Endothelial cell of umbilical vein (primary cell): ENCODE measurements at regions not wholly inside any gene's neighbourhood (a gene's known extent, or its start where the extent isn't known, plus 50 kb on each side); places are given as distances from the start of the nearest gene placed in this dataset.

Experiments used
- BruUV-seq: library from RNA; stranded (reverse); fragments of 400-500 nt; replicated peaks from 2 replicates; lab custom pipeline; 2021; lab: Mats Ljungman, UMichigan
- CTCF ChIA-PET: fragments of 300-600, 350-600 bp; sonication (Branson Sonifier 250); formaldehyde crosslinking; loops from one replicate; lab custom pipeline; 2021; ENCODE audit warnings: antibody characterized with exemption, inconsistent platforms; lab: Charles Lee
- POLR2A ChIA-PET: fragments of 300-600, 350-600 bp; sonication (Branson Sonifier 250); formaldehyde crosslinking; loops from one replicate; lab custom pipeline; 2021; ENCODE audit warnings: antibody characterized with exemption, inconsistent platforms; lab: Charles Lee
- DNase-seq: peaks from one replicate; pipeline ENCODE4 v3.0.0-alpha.2; 2011; ENCODE audit warnings: low read depth, low spot score
- FAIRE-seq: peaks from 2 replicates; lab custom pipeline; 2011; peaks lifted over from hg19 to GRCh38; lab: Jason Lieb, UNC
- H2AFZ ChIP-seq: 2 replicates; pipeline ENCODE4 v1.6.0; 2012; ENCODE audit warnings: low read depth, low read length, control low read depth, inconsistent platforms
- H3K27ac ChIP-seq: 2 replicates; pipeline ENCODE4 v1.5.1; 2011; ENCODE audit warnings: low read depth, mild to moderate bottlenecking, control low read depth, low read length, moderate library complexity; ENCODE audit not compliant: insufficient read depth
- H3K27me3 ChIP-seq, 2 experiments: 2 replicates each; pipeline versions ENCODE4 v1.6.0 to v1.6.1; 2011; ENCODE audit warnings: low read length in 2 of 2, mixed read lengths in 1 of 2; ENCODE audit not compliant: control insufficient read depth in 2 of 2, insufficient read depth in 2 of 2
- H3K36me3 ChIP-seq, 2 experiments: 2 replicates in 1 of 2; 3 replicates in 1 of 2; pipeline ENCODE4 v1.5.1; 2011; ENCODE audit warnings: low read length in 2 of 2, mild to moderate bottlenecking in 1 of 2, moderate library complexity in 1 of 2; ENCODE audit not compliant: control insufficient read depth in 2 of 2, insufficient read depth in 2 of 2; ENCODE audit errors: extremely low read depth in 1 of 2
- H3K4me1 ChIP-seq: 3 replicates; pipeline ENCODE4 v1.5.1; 2011; ENCODE audit warnings: mild to moderate bottlenecking, low read length; ENCODE audit not compliant: control insufficient read depth, insufficient read depth; ENCODE audit errors: extremely low read depth
- H3K4me2 ChIP-seq: 2 replicates; pipeline ENCODE4 v1.6.1; 2011; ENCODE audit warnings: low read length, control low read depth, mixed read lengths; ENCODE audit not compliant: insufficient read depth
- H3K4me3 ChIP-seq, 3 experiments: fragments of 200-600 bp in 1 of 3; sonication (generic), shearing (Covaris generic) in 1 of 3; replicated peaks in 1 of 3; 2 replicates each; pipeline ENCODE4 v1.5.1; 2011 to 2016; ENCODE audit warnings: control low read depth in 3 of 3, low read length in 3 of 3, mild to moderate bottlenecking in 2 of 3, inconsistent platforms in 1 of 3, low read depth in 1 of 3, moderate library complexity in 1 of 3; ENCODE audit not compliant: insufficient read depth in 1 of 3
- H3K79me2 ChIP-seq: 2 replicates; pipeline ENCODE4 v1.6.0; 2012; ENCODE audit warnings: low read length, inconsistent platforms; ENCODE audit not compliant: control insufficient read depth, insufficient read depth
- H3K9ac ChIP-seq: replicated peaks from 2 replicates; pipeline ENCODE3; 2011; ENCODE audit warnings: low read length, control low read depth; ENCODE audit not compliant: insufficient read depth; ENCODE audit errors: extremely low read depth
- H3K9me1 ChIP-seq: replicated peaks from 3 replicates; pipeline ENCODE4 v1.6.0; 2011; ENCODE audit warnings: mild to moderate bottlenecking, low read length; ENCODE audit not compliant: control insufficient read depth, insufficient read depth; ENCODE audit errors: extremely low read depth
- H3K9me3 ChIP-seq: replicated peaks from 2 replicates; pipeline ENCODE4 v1.5.1; 2012; ENCODE audit warnings: low read length, inconsistent platforms; ENCODE audit not compliant: control insufficient read depth, insufficient read depth
- H4K20me1 ChIP-seq: replicated peaks from 2 replicates; pipeline ENCODE3; 2011; ENCODE audit warnings: mild to moderate bottlenecking, low read length; ENCODE audit not compliant: control insufficient read depth, insufficient read depth; ENCODE audit errors: extremely low read depth
- CTCF ChIP-seq, 2 donors: IDR thresholded peaks; 1 replicate in 1 of 2; 2 replicates in 1 of 2; pipeline ENCODE4 v1.5.1; 2011; ENCODE audit warnings: low read length in 2 of 2, mild to moderate bottlenecking in 2 of 2, moderate library complexity in 2 of 2, control low read depth in 1 of 2, inconsistent platforms in 1 of 2, low read depth in 1 of 2; ENCODE audit not compliant: insufficient read depth in 1 of 2; ENCODE audit errors: extremely low read depth in 1 of 2
- EZH2 ChIP-seq: IDR thresholded peaks from 2 replicates; pipeline ENCODE4 v1.6.1; 2012; ENCODE audit warnings: borderline replicate concordance, low read depth, mild to moderate bottlenecking, moderate library complexity, low read length, inconsistent platforms; ENCODE audit not compliant: severe bottlenecking
- FOS ChIP-seq: IDR thresholded peaks from 2 replicates; pipeline ENCODE4 v1.6.1; 2011; ENCODE audit warnings: mild to moderate bottlenecking, low read length, moderate library complexity, borderline replicate concordance; ENCODE audit not compliant: insufficient read depth
- GATA2 ChIP-seq: IDR thresholded peaks from 2 replicates; pipeline ENCODE4 v1.7.0; 2011; ENCODE audit warnings: low read depth, mild to moderate bottlenecking, moderate library complexity, mixed read lengths, low read length; ENCODE audit not compliant: insufficient read length, insufficient read depth
- JUN ChIP-seq: IDR thresholded peaks from 2 replicates; pipeline ENCODE4 v1.6.1; 2011; ENCODE audit warnings: borderline replicate concordance, low read depth; ENCODE audit not compliant: insufficient read length, insufficient read depth
- MAX ChIP-seq: IDR thresholded peaks from 2 replicates; pipeline ENCODE4 v1.6.1; 2011; ENCODE audit not compliant: insufficient read depth, insufficient read length
- MYC ChIP-seq: IDR thresholded peaks from one replicate; pipeline ENCODE4 v1.6.1; 2011; ENCODE audit warnings: mild to moderate bottlenecking, low read depth, low read length
- POLR2A ChIP-seq: IDR thresholded peaks from 2 replicates; pipeline ENCODE4 v1.6.1; 2012; ENCODE audit warnings: low read depth, mild to moderate bottlenecking, control low read depth, low read length
- POLR2AphosphoS5 ChIP-seq: IDR thresholded peaks from 2 replicates; pipeline ENCODE4 v1.6.1; 2012; ENCODE audit warnings: low read depth, mild to moderate bottlenecking, control low read depth, low read length, moderate library complexity; ENCODE audit not compliant: insufficient read depth
- dilution Hi-C: fragments of 300-500 bp; cut with MboI; formaldehyde crosslinking; loops from one replicate; pipeline ENCODE4 v1.15.0; 2019; ENCODE audit warnings: low sequenced_read_pairs; ENCODE audit not compliant: extremely low pct_ligation_motif_present
- intact Hi-C: fragments of 100-400 bp; cut with micrococcal nuclease; formaldehyde crosslinking; loops from one replicate; pipeline ENCODE4 v1.10.0; 2022

- no peak for DNase-seq
- peaks cover 0 to 8% of the 10 kb centered on the region in 2 experiments for H3K27me3 ChIP-seq
- BruUV-seq = no TSS peak
- CTCF ChIA-PET = no interaction called here
- TF ChIP-seq GATA2 = no peak
- TF ChIP-seq FOS = no peak
- TF ChIP-seq POLR2AphosphoS5 = no peak
- no peak for TF ChIP-seq JUN
- TF ChIP-seq EZH2 = no peak
- no peak for TF ChIP-seq POLR2A
- TF ChIP-seq MYC = no peak
- TF ChIP-seq MAX = no peak
- TF ChIP-seq CTCF (IDR thresholded peaks at IDR 0.05; ENCODE audit: extremely low read depth in 1 of 2, insufficient read depth in 1 of 2, low read depth in 1 of 2, low read length in 2 of 2) = no peak
- H3K4me1 ChIP-seq = no peaks in the 10 kb centered on the region
- no peaks in the 10 kb centered on the region for H3K36me3 ChIP-seq
- POLR2A ChIA-PET = no interaction called here
- no peaks in the 10 kb centered on the region for H3K9me3 ChIP-seq
- H3K9ac ChIP-seq = no peak overlapping the region
- no peaks in the 10 kb centered on the region for H4K20me1 ChIP-seq
- intact Hi-C loops (no loop called here), dilution Hi-C loops (no loop called here)
- no peak overlapping the region for H2AFZ ChIP-seq
- H3K27ac ChIP-seq = no peak overlapping the region
- no peak overlapping the region for H3K4me3 ChIP-seq
- H3K4me2 ChIP-seq = no peak overlapping the region
- no peaks in the 10 kb centered on the region for H3K9me1 ChIP-seq
- FAIRE-seq = no peak
- H3K79me2 ChIP-seq = no peaks in the 10 kb centered on the region
Measured at GRCh38 chr3:81932681-81933080, 171.2 kb upstream of the GBE1 start.
